ENCODE measurements at regions not wholly inside any gene's neighbourhood (a gene's known extent, or its start where the extent isn't known, plus 50 kb on each side); places are given as distances from the start of the nearest gene placed in this dataset.
"Not testable (repeated sequence)": the region's sequence is repeated elsewhere in the genome, so short reads cannot be mapped to it uniquely, and the experiment has no call there.

GRCh38 chr7:69189406-69189805 is 408.9 kb upstream of the AUTS2 start:
- no peak for DNase-seq

- DNase-seq, result no peak
Observed at GRCh38 chr7:69190025-69190424, 408.2 kb upstream of the AUTS2 start.

- no peak for DNase-seq
Observed at GRCh38 chr7:69190763-69191162, 407.5 kb upstream of the AUTS2 start.

- no peak for DNase-seq
Observed at GRCh38 chr7:69192134-69192533, 406.1 kb upstream of the AUTS2 start.

GRCh38 chr7:69193061-69193460 is 405.2 kb upstream of the AUTS2 start:
- no peak for DNase-seq

GRCh38 chr7:69196593-69196992 is 401.7 kb upstream of the AUTS2 start:
- DNase-seq, result no peak

GRCh38 chr7:69198250-69198649 is 400.0 kb upstream of the AUTS2 start:
- DNase-seq, result no peak

- DNase-seq, result no peak
Observed at GRCh38 chr7:69199041-69199440, 399.2 kb upstream of the AUTS2 start.

GRCh38 chr7:69199661-69200060 is 398.6 kb upstream of the AUTS2 start:
- no peak for DNase-seq

GRCh38 chr7:69203871-69204270 is 394.4 kb upstream of the AUTS2 start:
- no peak for DNase-seq

- DNase-seq, result no peak
Observed at GRCh38 chr7:69204943-69205342, 393.3 kb upstream of the AUTS2 start.

- no peak for DNase-seq
Observed at GRCh38 chr7:69205581-69205980, 392.7 kb upstream of the AUTS2 start.

- no peak for DNase-seq
Observed at GRCh38 chr7:69208276-69208675, 390.0 kb upstream of the AUTS2 start.

- no peak for DNase-seq
Observed at GRCh38 chr7:69208848-69209247, 389.4 kb upstream of the AUTS2 start.

- no peak for DNase-seq
Observed at GRCh38 chr7:69211336-69211735, 386.9 kb upstream of the AUTS2 start.

GRCh38 chr7:69211739-69212138 is 386.5 kb upstream of the AUTS2 start:
- DNase-seq, result no peak

- no peak for DNase-seq
Observed at GRCh38 chr7:69213878-69214277, 384.4 kb upstream of the AUTS2 start.

- DNase-seq, result not testable (repeated sequence)
Observed at GRCh38 chr7:69215516-69215915, 382.8 kb upstream of the AUTS2 start.

- DNase-seq, result no peak
Observed at GRCh38 chr7:69217516-69218350, 380.5 kb upstream of the AUTS2 start.

- no peak for DNase-seq
Observed at GRCh38 chr7:69218576-69218975, 379.7 kb upstream of the AUTS2 start.

- no peak for DNase-seq
Observed at GRCh38 chr7:69219381-69219780, 378.9 kb upstream of the AUTS2 start.

GRCh38 chr7:69225259-69225943 is 372.9 kb upstream of the AUTS2 start:
- DNase-seq, result no peak

- DNase-seq, result no peak
Observed at GRCh38 chr7:69228212-69228811, 370.0 kb upstream of the AUTS2 start.

All from effector CD4-positive, alpha-beta T cell (primary cell).